ENCODE measurements at regions not wholly inside any gene's neighbourhood (a gene's known extent, or its start where the extent isn't known, plus 50 kb on each side); places are given as distances from the start of the nearest gene placed in this dataset.

DNA sequence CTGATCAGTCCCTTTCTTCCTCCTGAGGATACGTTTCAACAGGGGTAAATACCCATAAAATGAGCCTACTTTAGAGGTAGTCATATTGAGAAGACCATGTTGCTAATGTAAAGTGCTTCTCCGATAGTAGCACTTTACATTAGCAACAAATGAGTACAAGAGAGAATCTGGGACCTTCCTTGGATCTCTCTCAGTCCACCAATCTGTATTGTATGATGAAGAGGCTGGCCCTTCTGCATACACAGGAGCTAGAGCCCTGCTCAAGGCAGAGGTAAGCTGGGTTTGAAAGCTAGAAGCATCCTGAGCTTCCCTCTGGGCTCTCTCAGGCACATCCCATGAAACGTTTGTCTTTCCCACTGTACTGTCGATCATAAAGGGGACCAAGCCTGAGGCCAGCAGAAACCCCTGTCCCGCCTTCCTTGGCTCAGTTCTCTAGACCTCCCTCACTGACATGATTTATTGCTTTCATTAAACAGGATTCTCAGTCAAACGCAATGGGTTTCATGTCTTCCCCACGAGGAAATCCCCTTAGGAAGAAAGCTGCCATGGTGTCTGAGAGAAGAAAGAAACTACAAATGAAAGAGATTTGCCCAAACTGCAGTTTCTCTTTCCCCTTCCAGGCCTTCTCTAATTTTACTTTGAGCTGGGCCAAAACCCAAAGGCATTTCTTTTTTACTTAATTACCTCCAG is 62.8 kb upstream of the BCAR3 start:
- DNase-seq (ENCODE audit: low read depth), result no peak

DNA sequence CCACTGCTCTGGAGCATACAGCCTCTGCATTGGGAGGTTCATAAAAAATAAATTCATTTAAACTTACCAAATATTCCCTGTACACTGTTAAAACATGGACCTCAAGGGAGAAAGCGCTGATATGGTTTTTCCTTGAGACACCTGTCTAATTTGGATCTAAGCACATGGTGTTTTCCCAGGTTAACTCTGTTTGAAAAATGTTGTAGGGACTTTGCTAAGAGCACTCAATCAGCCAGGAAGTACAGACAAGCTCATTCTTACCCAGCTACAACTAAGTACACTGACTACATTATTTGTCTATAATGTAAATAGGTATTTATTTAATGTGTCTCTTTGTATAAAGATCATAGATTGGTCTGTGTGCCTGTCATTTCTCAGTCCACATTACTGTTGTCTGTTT is 61.8 kb upstream of the BCAR3 start:
- no peak for DNase-seq (ENCODE audit: low read depth)

GRCh38 chr1:93740601-93741031 is 59.0 kb upstream of the BCAR3 start:
- DNase-seq (ENCODE audit: low read depth), result no peak

DNA sequence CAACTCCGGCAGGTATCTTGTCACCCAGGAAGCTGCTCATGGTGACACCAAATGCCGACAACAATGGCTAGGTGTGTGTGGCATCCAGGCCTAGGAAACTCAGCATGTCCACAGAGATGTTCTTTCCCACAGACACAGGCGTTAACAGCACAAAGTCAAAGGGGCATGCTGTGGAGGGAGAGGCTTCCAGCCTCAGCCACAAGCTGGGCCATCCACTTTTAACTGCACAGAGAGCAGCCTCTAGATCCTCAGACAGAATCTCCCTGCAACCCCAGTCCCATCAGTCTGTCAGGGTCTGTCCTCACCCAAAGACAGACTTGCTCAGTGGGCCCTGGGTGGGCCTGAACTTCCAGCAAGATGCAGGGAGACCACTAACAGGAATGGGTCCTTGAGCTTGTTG is 58.5 kb upstream of the BCAR3 start:
- no peak for DNase-seq (ENCODE audit: low read depth)

DNA sequence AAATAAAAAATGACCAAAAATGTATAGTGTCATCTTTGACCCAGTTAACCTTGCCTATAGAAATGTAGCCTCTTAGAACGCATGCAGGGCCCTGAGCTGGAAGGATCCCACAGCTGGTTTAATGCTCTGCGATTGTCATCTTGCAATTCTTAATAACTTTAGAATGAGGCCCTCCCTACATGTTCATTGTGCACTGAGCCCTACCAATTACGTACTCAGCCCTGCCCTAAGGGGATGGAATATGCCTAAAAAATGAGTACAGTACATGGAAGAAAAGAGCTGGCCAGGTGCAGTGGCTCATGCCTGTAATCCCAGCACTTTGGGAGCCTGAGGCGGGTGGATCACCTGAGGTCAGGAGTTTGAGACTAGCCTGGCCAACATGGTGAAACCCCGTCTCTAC is 57.8 kb upstream of the BCAR3 start:
- no peak for DNase-seq (ENCODE audit: low read depth)

DNA sequence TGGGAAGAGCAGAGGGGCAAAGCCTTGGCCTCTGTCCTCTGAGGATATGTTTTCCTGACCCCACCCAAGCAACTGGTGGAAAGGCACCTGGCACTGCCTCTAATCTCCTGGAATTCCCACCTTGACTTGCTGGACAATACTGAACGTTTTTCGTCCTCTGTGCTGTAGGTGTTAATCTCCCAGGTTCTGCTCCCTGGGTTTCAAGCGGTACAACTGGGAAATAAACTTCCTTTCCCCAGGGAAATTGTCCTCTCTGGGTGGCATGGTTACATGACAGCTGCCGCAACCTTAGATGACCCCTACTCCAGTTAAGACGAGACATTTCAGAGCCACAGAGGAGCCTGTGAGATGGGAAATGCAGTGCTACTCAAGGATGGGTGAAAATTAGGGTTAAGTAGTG is 57.3 kb upstream of the BCAR3 start:
- no peak for DNase-seq (ENCODE audit: low read depth)

GRCh38 chr1:93738075-93738622 is 56.5 kb upstream of the BCAR3 start:
- DNase-seq (ENCODE audit: low read depth), result peak; percentile 99

- DNase-seq (ENCODE audit: low read depth), result peak; percentile 96
These were observed 54.1 kb upstream of the BCAR3 start for GRCh38 chr1:93735722-93736121.

DNA sequence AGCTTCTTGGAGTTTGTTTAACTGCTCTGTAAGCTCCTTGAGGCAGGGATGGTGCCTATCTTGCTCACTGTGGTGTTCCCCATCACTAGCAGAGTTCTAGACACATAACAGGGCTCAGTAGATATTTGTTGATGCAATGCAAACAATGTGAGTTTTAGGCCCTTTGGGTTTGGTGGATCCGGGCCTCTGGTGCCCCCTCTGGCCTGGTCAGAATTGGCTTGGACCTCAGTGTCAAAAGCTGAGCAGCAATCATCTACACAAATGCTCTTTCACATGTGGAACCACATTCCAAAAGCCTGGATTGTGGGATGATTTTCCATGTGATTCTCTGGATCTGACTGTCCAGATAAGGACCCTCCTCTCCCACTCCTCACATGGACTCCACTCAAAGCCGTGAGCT is 53.4 kb upstream of the BCAR3 start:
- no peak for DNase-seq (ENCODE audit: low read depth)

- no peak for DNase-seq (ENCODE audit: low read depth)
These were observed 51.7 kb upstream of the BCAR3 start for GRCh38 chr1:93733340-93733739.

DNA sequence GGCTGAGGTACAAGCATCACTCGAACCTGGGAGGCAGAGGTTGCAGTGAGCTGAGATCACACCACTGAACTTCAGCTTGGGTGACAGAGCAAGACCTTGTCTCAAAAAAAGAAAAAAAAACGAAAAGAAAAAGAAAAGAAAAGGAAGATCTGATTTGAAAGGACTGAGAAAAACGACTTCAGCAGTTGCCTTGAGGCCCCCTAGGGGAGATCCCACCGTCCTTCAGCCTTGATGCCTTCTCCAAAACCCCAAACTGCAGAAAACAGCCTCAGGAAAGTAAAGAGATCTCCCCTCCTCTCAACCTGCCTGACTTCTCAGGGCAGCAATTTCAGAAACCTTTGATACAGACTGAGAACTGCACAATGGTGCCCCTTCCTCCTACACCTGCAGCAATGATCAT is 50.9 kb upstream of the BCAR3 start:
- no peak for DNase-seq (ENCODE audit: low read depth)
